ENCODE measurements at regions not wholly inside any gene's neighbourhood (a gene's known extent, or its start where the extent isn't known, plus 50 kb on each side); places are given as distances from the start of the nearest gene placed in this dataset.

- DNase-seq (ENCODE audit: low read depth), result no peak
- no peak for TF ChIP-seq CTCF (IDR thresholded peaks at IDR 0.05; ENCODE audit: control insufficient read depth, insufficient read depth, low read depth, low read length, missing control alignments)
- H3K4me3 ChIP-seq (ENCODE audit: control insufficient read depth, low read depth, low read length), result no peak overlapping the region
These were observed 367.3 kb downstream of the CXCL12 start for GRCh38 chr10:44017483-44018145.

GRCh38 chr10:44016589-44017482, 368.1 kb downstream of the CXCL12 start:
- no peak for TF ChIP-seq CTCF (IDR thresholded peaks at IDR 0.05; ENCODE audit: control insufficient read depth, insufficient read depth, low read depth, low read length, missing control alignments)
- no peak overlapping the region for H3K4me3 ChIP-seq (ENCODE audit: control insufficient read depth, low read depth, low read length)
- DNase-seq (ENCODE audit: low read depth), result no peak

GRCh38 chr10:44015702-44016500, 367.2 kb upstream of the ZNF32 start:
- no peak overlapping the region for H3K4me3 ChIP-seq (ENCODE audit: control insufficient read depth, low read depth, low read length)
- no peak for DNase-seq (ENCODE audit: low read depth)
- TF ChIP-seq CTCF (IDR thresholded peaks at IDR 0.05; ENCODE audit: control insufficient read depth, insufficient read depth, low read depth, low read length, missing control alignments), result no peak

- TF ChIP-seq CTCF (IDR thresholded peaks at IDR 0.05; ENCODE audit: control insufficient read depth, insufficient read depth, low read depth, low read length, missing control alignments), result no peak
- H3K4me3 ChIP-seq (ENCODE audit: control insufficient read depth, low read depth, low read length), result no peak overlapping the region
- no peak for DNase-seq (ENCODE audit: low read depth)
These were observed 366.1 kb upstream of the ZNF32 start for GRCh38 chr10:44014644-44015250.

- no peak for DNase-seq (ENCODE audit: low read depth)
- no peak for TF ChIP-seq CTCF (IDR thresholded peaks at IDR 0.05; ENCODE audit: control insufficient read depth, insufficient read depth, low read depth, low read length, missing control alignments)
- H3K4me3 ChIP-seq (ENCODE audit: control insufficient read depth, low read depth, low read length), result no peak overlapping the region
These were observed 365.3 kb upstream of the ZNF32 start for GRCh38 chr10:44013981-44014380.

- DNase-seq (ENCODE audit: low read depth), result no peak
- no peak overlapping the region for H3K4me3 ChIP-seq (ENCODE audit: control insufficient read depth, low read depth, low read length)
- no peak for TF ChIP-seq CTCF (IDR thresholded peaks at IDR 0.05; ENCODE audit: control insufficient read depth, insufficient read depth, low read depth, low read length, missing control alignments)
These were observed 364.2 kb upstream of the ZNF32 start for GRCh38 chr10:44012921-44013320.
